Tibial nerve (tissue), 4 donors: ENCODE measurements at regions not wholly inside any gene's neighbourhood (a gene's known extent, or its start where the extent isn't known, plus 50 kb on each side); places are given as distances from the start of the nearest gene placed in this dataset.

Source experiments
- DNase-seq, 2 donors: peaks; one replicate each; pipeline ENCODE4 v3.0.0-alpha.2; 2019; ENCODE audit warnings: low spot score in 2 of 2
- H3K27ac ChIP-seq, 4 donors: fragments of 200-600 bp; sonication (generic) in 3 of 4; one replicate each; pipeline ENCODE4 v1.5.1; 2017 to 2019; ENCODE audit warnings: mild to moderate bottlenecking in 1 of 4
- H3K27me3 ChIP-seq, 2 donors: fragments of 200-600 bp; sonication (generic) in 1 of 2; one replicate each; pipeline versions ENCODE4 v1.5.1 to v1.6.0; 2017 to 2019
- H3K36me3 ChIP-seq, 3 donors: fragments of 200-600 bp; sonication (generic); one replicate each; pipeline ENCODE4 v1.5.1; 2018 to 2019
- H3K4me1 ChIP-seq, 4 donors: fragments of 200-600 bp; sonication (generic) in 3 of 4; one replicate each; pipeline ENCODE4 v1.5.1; 2017 to 2019
- H3K4me3 ChIP-seq, 4 donors: fragments of 200-600 bp; sonication (generic) in 3 of 4; one replicate each; pipeline ENCODE4 v1.5.1; 2017 to 2019; ENCODE audit warnings: mild to moderate bottlenecking in 1 of 4, moderate library complexity in 1 of 4
- H3K9me3 ChIP-seq, 4 donors: fragments of 200-600 bp; sonication (generic) in 3 of 4; one replicate each; pipeline ENCODE4 v1.5.1; 2017 to 2019
- EP300 ChIP-seq, 2 donors: sonication (generic); formaldehyde crosslinking; IDR thresholded peaks; one replicate each; pipeline ENCODE4 v1.6.1; 2017; ENCODE audit warnings: antibody characterized with exemption in 2 of 2, mild to moderate bottlenecking in 1 of 2
- POLR2A ChIP-seq, 2 donors: fragments of 450-650 bp; IDR thresholded peaks; one replicate each; pipeline ENCODE4 v1.6.1; 2017; ENCODE audit warnings: antibody characterized with exemption in 2 of 2, mild to moderate bottlenecking in 2 of 2, moderate library complexity in 2 of 2
- WGBS, 2 donors: methylation state at CpG; one replicate each; pipeline ENCODE4 v1.1.5; 2018; 5-methylcytosine and 5-hydroxymethylcytosine counted together
- TF ChIP-seq, protein P1 (sequence below), 5 experiments: fragments of 200-600 bp in 3 of 5; fragments of 450-650 bp in 2 of 5; sonication (generic) in 3 of 5; IDR thresholded peaks; one replicate each; pipeline ENCODE4 v1.5.1; 2016 to 2019; ENCODE audit warnings: antibody characterized with exemption in 5 of 5, mild to moderate bottlenecking in 3 of 5, moderate library complexity in 2 of 5

- Histone ChIP-seq H3K9me3 (no peaks in the 10 kb centered on the region), H3K27ac (no peak overlapping the region), H3K27me3 (no peaks in the 10 kb centered on the region), H3K4me3 (no peak overlapping the region), H3K36me3 (no peaks in the 10 kb centered on the region), H3K4me1 (peaks cover 0 to 5% (median 0%) of the 10 kb centered on the region in 4 donors)
- TF ChIP-seq EP300 (IDR thresholded peaks at IDR 0.05) (no peak), POLR2A (IDR thresholded peaks at IDR 0.05) (no peak)
- TF ChIP-seq, protein P1, sequence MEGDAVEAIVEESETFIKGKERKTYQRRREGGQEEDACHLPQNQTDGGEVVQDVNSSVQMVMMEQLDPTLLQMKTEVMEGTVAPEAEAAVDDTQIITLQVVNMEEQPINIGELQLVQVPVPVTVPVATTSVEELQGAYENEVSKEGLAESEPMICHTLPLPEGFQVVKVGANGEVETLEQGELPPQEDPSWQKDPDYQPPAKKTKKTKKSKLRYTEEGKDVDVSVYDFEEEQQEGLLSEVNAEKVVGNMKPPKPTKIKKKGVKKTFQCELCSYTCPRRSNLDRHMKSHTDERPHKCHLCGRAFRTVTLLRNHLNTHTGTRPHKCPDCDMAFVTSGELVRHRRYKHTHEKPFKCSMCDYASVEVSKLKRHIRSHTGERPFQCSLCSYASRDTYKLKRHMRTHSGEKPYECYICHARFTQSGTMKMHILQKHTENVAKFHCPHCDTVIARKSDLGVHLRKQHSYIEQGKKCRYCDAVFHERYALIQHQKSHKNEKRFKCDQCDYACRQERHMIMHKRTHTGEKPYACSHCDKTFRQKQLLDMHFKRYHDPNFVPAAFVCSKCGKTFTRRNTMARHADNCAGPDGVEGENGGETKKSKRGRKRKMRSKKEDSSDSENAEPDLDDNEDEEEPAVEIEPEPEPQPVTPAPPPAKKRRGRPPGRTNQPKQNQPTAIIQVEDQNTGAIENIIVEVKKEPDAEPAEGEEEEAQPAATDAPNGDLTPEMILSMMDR (IDR thresholded peaks at IDR 0.05) = no peak
- no peak for DNase-seq
- WGBS, 2 donors = 47 to 52% methylated on average over 6 of the region's 6 CpGs
These were observed 100.5 kb upstream of the TMCC3 start for GRCh38 chr12:94750864-94751263.

DNA sequence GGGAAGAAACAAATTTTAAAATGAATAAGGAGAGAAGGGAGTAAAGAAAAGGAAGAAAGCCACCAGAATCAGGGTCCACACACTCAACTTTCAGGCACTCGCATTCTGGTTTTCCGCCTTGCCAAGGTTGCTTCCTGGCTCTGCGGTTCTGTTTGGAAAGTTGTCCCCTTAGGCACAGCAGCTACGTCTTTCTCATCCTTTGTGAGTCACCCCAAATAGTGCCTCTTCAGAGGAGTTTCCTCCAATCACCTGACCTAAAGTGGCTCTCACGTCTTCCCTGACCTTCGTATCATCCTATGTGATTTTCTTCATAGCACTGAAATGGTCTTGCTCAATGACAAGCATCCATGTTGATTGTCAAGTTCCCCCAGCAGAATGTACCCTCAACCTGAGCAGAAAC, 99.5 kb upstream of the TMCC3 start:
- Histone ChIP-seq H3K4me1 (peaks cover 0 to 5% (median 0%) of the 10 kb centered on the region in 4 donors), H3K27ac (no peak overlapping the region), H3K27me3 (no peaks in the 10 kb centered on the region), H3K9me3 (no peaks in the 10 kb centered on the region), H3K36me3 (no peaks in the 10 kb centered on the region), H3K4me3 (no peak overlapping the region)
- WGBS, 2 donors = 80 to 86% methylated on average over 6 of the region's 6 CpGs
- no peak for DNase-seq
- TF ChIP-seq EP300 (IDR thresholded peaks at IDR 0.05) (no peak), POLR2A (IDR thresholded peaks at IDR 0.05) (no peak)

- Histone ChIP-seq H3K36me3 (no peaks in the 10 kb centered on the region), H3K4me3 (no peak overlapping the region), H3K27ac (no peak overlapping the region), H3K9me3 (no peaks in the 10 kb centered on the region), H3K27me3 (no peaks in the 10 kb centered on the region), H3K4me1 (peaks cover 0 to 5% (median 0%) of the 10 kb centered on the region in 4 donors)
- TF ChIP-seq POLR2A (IDR thresholded peaks at IDR 0.05) (no peak), EP300 (IDR thresholded peaks at IDR 0.05) (no peak)
- TF ChIP-seq, protein P1 (IDR thresholded peaks at IDR 0.05) = no peak
- WGBS, 2 donors = 90 to 93% methylated on average over 7 of the region's 7 CpGs
- DNase-seq = no peak
These were observed 99.1 kb upstream of the TMCC3 start for GRCh38 chr12:94749455-94749854.

- Histone ChIP-seq H3K27ac (no peak overlapping the region), H3K9me3 (no peaks in the 10 kb centered on the region), H3K36me3 (no peaks in the 10 kb centered on the region), H3K27me3 (no peaks in the 10 kb centered on the region), H3K4me3 (no peak overlapping the region), H3K4me1 (peaks cover 0 to 5% (median 0%) of the 10 kb centered on the region in 4 donors)
- no peak for DNase-seq
- no peak for TF ChIP-seq EP300 (IDR thresholded peaks at IDR 0.05)
- TF ChIP-seq, protein P1 (IDR thresholded peaks at IDR 0.05) = no peak
- no peak for TF ChIP-seq POLR2A (IDR thresholded peaks at IDR 0.05)
- WGBS, 2 donors = 84 to 87% methylated on average over 10 of the region's 10 CpGs
These were observed 98.5 kb upstream of the TMCC3 start for GRCh38 chr12:94748726-94749421.

DNA sequence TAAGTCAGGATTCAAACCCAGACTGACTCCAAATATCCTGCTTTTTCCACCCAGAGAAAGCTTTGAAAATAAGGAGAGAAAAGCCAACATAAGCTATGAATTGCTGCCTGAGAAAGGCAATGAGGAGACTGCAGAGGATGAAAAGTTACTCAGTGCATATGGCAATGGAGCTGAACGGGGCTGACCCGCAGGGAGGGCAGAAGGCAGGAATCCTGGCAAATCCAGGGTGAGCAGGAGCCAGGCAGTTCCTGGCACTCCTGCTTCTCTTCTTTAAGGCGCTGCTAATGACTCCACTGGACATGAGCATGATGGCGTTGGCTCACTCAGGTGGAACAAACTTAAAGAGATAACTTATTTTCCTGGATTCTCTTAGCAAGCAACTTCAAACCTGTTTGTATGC, 95.2 kb upstream of the TMCC3 start:
- no peak overlapping the region for H3K27ac ChIP-seq
- H3K27me3 ChIP-seq = no peaks in the 10 kb centered on the region
- no peak overlapping the region for H3K4me3 ChIP-seq
- no peaks in the 10 kb centered on the region for H3K36me3 ChIP-seq
- no peak for TF ChIP-seq EP300 (IDR thresholded peaks at IDR 0.05)
- TF ChIP-seq POLR2A (IDR thresholded peaks at IDR 0.05) = no peak
- TF ChIP-seq, protein P1 (IDR thresholded peaks at IDR 0.05) = no peak
- WGBS, 2 donors = 68 to 76% methylated on average over 4 of the region's 4 CpGs
- DNase-seq = no peak
- no peaks in the 10 kb centered on the region for H3K9me3 ChIP-seq
- no peaks in the 10 kb centered on the region for H3K4me1 ChIP-seq
